ENCODE measurements at regions not wholly inside any gene's neighbourhood (a gene's known extent, or its start where the extent isn't known, plus 50 kb on each side); places are given as distances from the start of the nearest gene placed in this dataset.

- no peak for DNase-seq
- no TSS peak for BruUV-seq (replicated peaks)
- Mint-ChIP-seq H3K36me3 (ENCODE audit: insufficient read depth, unreplicated experiment) (no peaks in the 10 kb centered on the region), H3K4me3 (ENCODE audit: unreplicated experiment) (no peak overlapping the region), H3K27ac (ENCODE audit: unreplicated experiment) (no peak overlapping the region), H3K4me1 (ENCODE audit: low read depth, unreplicated experiment) (no peaks in the 10 kb centered on the region), H3K27me3 (ENCODE audit: insufficient read depth, unreplicated experiment) (peaks cover 2% of the 10 kb centered on the region), H3K9me3 (ENCODE audit: unreplicated experiment) (peaks cover 11% of the 10 kb centered on the region)
- POLR2A ChIA-PET = no interaction called here
- TF ChIP-seq, protein P1, sequence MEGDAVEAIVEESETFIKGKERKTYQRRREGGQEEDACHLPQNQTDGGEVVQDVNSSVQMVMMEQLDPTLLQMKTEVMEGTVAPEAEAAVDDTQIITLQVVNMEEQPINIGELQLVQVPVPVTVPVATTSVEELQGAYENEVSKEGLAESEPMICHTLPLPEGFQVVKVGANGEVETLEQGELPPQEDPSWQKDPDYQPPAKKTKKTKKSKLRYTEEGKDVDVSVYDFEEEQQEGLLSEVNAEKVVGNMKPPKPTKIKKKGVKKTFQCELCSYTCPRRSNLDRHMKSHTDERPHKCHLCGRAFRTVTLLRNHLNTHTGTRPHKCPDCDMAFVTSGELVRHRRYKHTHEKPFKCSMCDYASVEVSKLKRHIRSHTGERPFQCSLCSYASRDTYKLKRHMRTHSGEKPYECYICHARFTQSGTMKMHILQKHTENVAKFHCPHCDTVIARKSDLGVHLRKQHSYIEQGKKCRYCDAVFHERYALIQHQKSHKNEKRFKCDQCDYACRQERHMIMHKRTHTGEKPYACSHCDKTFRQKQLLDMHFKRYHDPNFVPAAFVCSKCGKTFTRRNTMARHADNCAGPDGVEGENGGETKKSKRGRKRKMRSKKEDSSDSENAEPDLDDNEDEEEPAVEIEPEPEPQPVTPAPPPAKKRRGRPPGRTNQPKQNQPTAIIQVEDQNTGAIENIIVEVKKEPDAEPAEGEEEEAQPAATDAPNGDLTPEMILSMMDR (IDR thresholded peaks at IDR 0.05; ENCODE audit: insufficient read depth in 1 of 2, low read depth in 1 of 2, low read length in 1 of 2, severe bottlenecking in 1 of 2, unreplicated experiment in 1 of 2) = no peak
- CTCF ChIA-PET = interaction anchor here (0.6 kb wide), 1 partner anchor 454 kb away, joined by 4 read pairs; no protein-coding TSS in a partner anchor
- Histone ChIP-seq H3K9me3 (peaks cover 4% of the 10 kb centered on the region), H3K36me3 (ENCODE audit: control insufficient read depth, insufficient read depth, low read length) (no peaks in the 10 kb centered on the region), H3K4me1 (no peaks in the 10 kb centered on the region), H3K4me3 (ENCODE audit: low read depth, low read length) (no peak overlapping the region), H3K27me3 (replicated peaks; ENCODE audit: control insufficient read depth, insufficient read depth, low read length) (no peaks in the 10 kb centered on the region)
- intact Hi-C loops (cut with micrococcal nuclease; ENCODE audit: unreplicated experiment) = no loop called here
These were observed 125.8 kb downstream of the CARTPT start for GRCh38 chr5:71844862-71845261.

- BruUV-seq (replicated peaks) = no TSS peak
These were observed 140.4 kb downstream of the CARTPT start for GRCh38 chr5:71859515-71859914.

DNA sequence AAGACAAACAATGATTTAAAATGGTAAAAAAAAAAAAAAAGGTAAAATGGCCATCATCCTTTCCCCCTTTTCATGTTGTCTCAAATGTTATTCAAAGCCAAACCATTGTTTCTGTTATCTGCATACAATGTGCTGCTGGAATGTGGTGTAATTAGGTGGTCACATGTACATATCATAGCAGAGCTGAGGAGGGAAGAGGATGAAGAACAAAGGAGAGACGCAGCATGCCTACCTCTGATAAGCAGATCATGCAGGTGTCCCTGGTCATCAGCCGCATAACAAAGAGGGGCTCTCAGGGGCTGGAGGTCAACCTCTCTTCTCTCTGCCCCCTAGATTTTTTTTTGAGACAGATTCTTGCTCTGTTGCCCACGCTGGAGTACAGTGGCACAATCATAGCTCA, 141.0 kb downstream of the CARTPT start:
- peaks cover 8% of the 10 kb centered on the region for H3K27me3 Mint-ChIP-seq (ENCODE audit: insufficient read depth, unreplicated experiment)
- peaks cover 14% of the 10 kb centered on the region for H3K9me3 Mint-ChIP-seq (ENCODE audit: unreplicated experiment)
- peaks cover 9% of the 10 kb centered on the region for H3K4me1 Mint-ChIP-seq (ENCODE audit: low read depth, unreplicated experiment)
- ChIA-PET POLR2A (no interaction called here), CTCF (no interaction called here)
- DNase-seq = no peak
- intact Hi-C loops (cut with micrococcal nuclease; ENCODE audit: unreplicated experiment) = no loop called here
- Histone ChIP-seq H3K27me3 (replicated peaks; ENCODE audit: control insufficient read depth, insufficient read depth, low read length) (no peaks in the 10 kb centered on the region), H3K9me3 (no peaks in the 10 kb centered on the region; the same call in 1 of the 2 replicates), H3K4me3 (ENCODE audit: low read depth, low read length) (no peak overlapping the region), H3K36me3 (ENCODE audit: control insufficient read depth, insufficient read depth, low read length) (no peaks in the 10 kb centered on the region), H3K4me1 (no peaks in the 10 kb centered on the region)
- no peak overlapping the region for H3K27ac Mint-ChIP-seq (ENCODE audit: unreplicated experiment)
- BruUV-seq (replicated peaks) = no TSS peak
- H3K4me3 Mint-ChIP-seq (ENCODE audit: unreplicated experiment) = no peak overlapping the region
- TF ChIP-seq, protein P1 (IDR thresholded peaks at IDR 0.05; ENCODE audit: insufficient read depth in 1 of 2, low read depth in 1 of 2, low read length in 1 of 2, severe bottlenecking in 1 of 2, unreplicated experiment in 1 of 2) = no peak
- H3K36me3 Mint-ChIP-seq (ENCODE audit: insufficient read depth, unreplicated experiment) = no peaks in the 10 kb centered on the region

More at GRCh38 chr5:71859515-71859914, 140.4 kb downstream of the CARTPT start:
- no peaks in the 10 kb centered on the region for H3K27me3 ChIP-seq (replicated peaks; ENCODE audit: control insufficient read depth, insufficient read depth, low read length)
- no peaks in the 10 kb centered on the region for H3K4me1 ChIP-seq
- Mint-ChIP-seq H3K9me3 (ENCODE audit: unreplicated experiment) (peaks cover 19% of the 10 kb centered on the region), H3K27me3 (ENCODE audit: insufficient read depth, unreplicated experiment) (peaks cover 7% of the 10 kb centered on the region), H3K36me3 (ENCODE audit: insufficient read depth, unreplicated experiment) (no peaks in the 10 kb centered on the region), H3K4me1 (ENCODE audit: low read depth, unreplicated experiment) (peaks cover 9% of the 10 kb centered on the region), H3K4me3 (ENCODE audit: unreplicated experiment) (no peak overlapping the region), H3K27ac (ENCODE audit: unreplicated experiment) (no peak overlapping the region)
- H3K4me3 ChIP-seq (ENCODE audit: low read depth, low read length) = no peak overlapping the region
- H3K9me3 ChIP-seq = no peaks in the 10 kb centered on the region; the same call in 1 of the 2 replicates
- ChIA-PET POLR2A (no interaction called here), CTCF (no interaction called here)
- DNase-seq = no peak
- intact Hi-C loops (cut with micrococcal nuclease; ENCODE audit: unreplicated experiment) = no loop called here
- TF ChIP-seq, protein P1 (IDR thresholded peaks at IDR 0.05; ENCODE audit: insufficient read depth in 1 of 2, low read depth in 1 of 2, low read length in 1 of 2, severe bottlenecking in 1 of 2, unreplicated experiment in 1 of 2) = no peak
- no peaks in the 10 kb centered on the region for H3K36me3 ChIP-seq (ENCODE audit: control insufficient read depth, insufficient read depth, low read length)
